B cell (primary cell): ENCODE measurements at regions not wholly inside any gene's neighbourhood (a gene's known extent, or its start where the extent isn't known, plus 50 kb on each side); places are given as distances from the start of the nearest gene placed in this dataset.

Experiments
- ATAC-seq: fragments of 200-7000 bp; cut with Tn5 transposase; one replicate; pipeline ENCODE4 v1.10.0; 2021; ENCODE audit warnings: low read depth, mild to moderate bottlenecking, moderate number of reproducible peaks, moderate library complexity
- CTCF ChIA-PET: fragments of 350-600 bp; sonication (Branson Sonifier 250); formaldehyde crosslinking; loops from one replicate; lab custom pipeline; 2021; ENCODE audit warnings: antibody characterized with exemption, inconsistent platforms; lab: Charles Lee
- POLR2A ChIA-PET: fragments of 350-600 bp; sonication (Branson Sonifier 250); formaldehyde crosslinking; loops from one replicate; lab custom pipeline; 2021; ENCODE audit warnings: antibody characterized with exemption; lab: Charles Lee
- DNase-seq: peaks from one replicate; pipeline ENCODE4 v3.0.0; 2013
- H2AFZ ChIP-seq: 2 replicates; pipeline ENCODE4 v1.6.1; 2012; ENCODE audit warnings: mild to moderate bottlenecking, low read depth, low read length; ENCODE audit not compliant: insufficient read depth, poor library complexity, severe bottlenecking
- H3K27ac ChIP-seq, 2 donors: 1 replicate in 1 of 2; 2 replicates in 1 of 2; pipeline ENCODE4 v1.5.1; 2012 to 2013; ENCODE audit warnings: low read length in 2 of 2, mild to moderate bottlenecking in 2 of 2, moderate library complexity in 1 of 2
- H3K27me3 ChIP-seq, 4 experiments: fragments of 200-600 bp in 1 of 4; sonication (generic) in 1 of 4; replicated peaks in 1 of 4; 1 replicate in 2 of 4; 2 replicates in 2 of 4; pipeline versions ENCODE4 v1.6.1 to v1.7.0; 2013 to 2016; ENCODE audit warnings: low read length in 3 of 4, mild to moderate bottlenecking in 2 of 4, mixed read lengths in 1 of 4, moderate library complexity in 1 of 4; ENCODE audit not compliant: insufficient read depth in 4 of 4, control insufficient read depth in 3 of 4; ENCODE audit errors: control extremely low read depth in 1 of 4
- H3K36me3 ChIP-seq, 2 experiments: replicated peaks in 1 of 2; 1 replicate in 1 of 2; 2 replicates in 1 of 2; pipeline versions ENCODE4 v1.6.1 to v1.7.1; 2013; ENCODE audit warnings: low read length in 1 of 2; ENCODE audit not compliant: insufficient read depth in 2 of 2, control insufficient read depth in 1 of 2; ENCODE audit errors: control extremely low read depth in 1 of 2, extremely low read depth in 1 of 2
- H3K4me1 ChIP-seq, 2 donors: fragments of 200-600 bp in 1 of 2; sonication (generic) in 1 of 2; 1 replicate in 1 of 2; 2 replicates in 1 of 2; pipeline versions ENCODE4 v1.5.1 to v1.6.1; 2013 to 2017; ENCODE audit warnings: low read length in 2 of 2; ENCODE audit not compliant: control insufficient read depth in 2 of 2, insufficient read depth in 2 of 2
- H3K4me2 ChIP-seq: replicated peaks from 2 replicates; pipeline ENCODE3; 2012; ENCODE audit warnings: mild to moderate bottlenecking, low read depth, low read length; ENCODE audit not compliant: poor library complexity, severe bottlenecking
- H3K4me3 ChIP-seq, 5 experiments: fragments of 200-600 bp in 1 of 5; sonication (generic) in 1 of 5; 1 replicate in 3 of 5; 2 replicates in 2 of 5; pipeline versions ENCODE4 v1.5.1 to v1.7.0; 2011 to 2016; ENCODE audit warnings: low read length in 4 of 5, mild to moderate bottlenecking in 4 of 5, low read depth in 2 of 5, control low read depth in 1 of 5, moderate library complexity in 1 of 5; ENCODE audit not compliant: insufficient read depth in 1 of 5; ENCODE audit errors: control extremely low read depth in 1 of 5, extremely low read depth in 1 of 5
- H3K79me2 ChIP-seq: fragments of 200-600 bp; sonication (generic); one replicate; pipeline ENCODE4 v1.6.0; 2016; ENCODE audit warnings: low read length; ENCODE audit not compliant: control insufficient read depth, insufficient read depth
- H3K9ac ChIP-seq: fragments of 200-600 bp; sonication (generic); 2 replicates; pipeline ENCODE4 v1.6.1; 2017; ENCODE audit warnings: mild to moderate bottlenecking, low read length, moderate library complexity
- H3K9me3 ChIP-seq, 3 donors: one replicate each; pipeline versions ENCODE4 v1.6.1 to v1.7.1; 2013; ENCODE audit warnings: low read length in 2 of 3; ENCODE audit not compliant: control insufficient read depth in 2 of 3, insufficient read depth in 1 of 3; ENCODE audit errors: control extremely low read depth in 1 of 3
- H4K20me1 ChIP-seq: 2 replicates; pipeline ENCODE4 v1.6.0; 2012; ENCODE audit warnings: mild to moderate bottlenecking, low read length; ENCODE audit not compliant: insufficient read depth, control insufficient read depth, poor library complexity, severe bottlenecking
- H3K27ac Mint-ChIP-seq: one replicate; pipeline ENCODE4 v1.8.0; 2021; ENCODE audit warnings: mixed read lengths
- H3K27me3 Mint-ChIP-seq: one replicate; pipeline ENCODE4 v1.8.0; 2021; ENCODE audit warnings: mixed read lengths
- H3K4me1 Mint-ChIP-seq: one replicate; pipeline ENCODE4 v1.8.0; 2021; ENCODE audit warnings: mixed read lengths
- H3K4me3 Mint-ChIP-seq: one replicate; pipeline ENCODE4 v1.8.0; 2021; ENCODE audit warnings: mixed read lengths
- H3K9me3 Mint-ChIP-seq: one replicate; pipeline ENCODE4 v1.8.0; 2022; ENCODE audit warnings: mixed read lengths; ENCODE audit not compliant: insufficient read depth
- CTCF ChIP-seq: fragments of 200-600 bp; IDR thresholded peaks from one replicate; pipeline ENCODE4 v1.8.0; 2022; ENCODE audit warnings: antibody characterized with exemption, mild to moderate bottlenecking
- EZH2 ChIP-seq: IDR thresholded peaks from 2 replicates; pipeline ENCODE4 v1.6.1; 2012; ENCODE audit warnings: borderline replicate concordance, low read depth, mild to moderate bottlenecking, moderate library complexity, low read length; ENCODE audit not compliant: insufficient read depth, poor library complexity, severe bottlenecking
- WGBS: methylation state at CpG from one replicate; pipeline ENCODE4 v1.1.5; 2013; ENCODE audit warnings: missing lambda C conversion rate; ENCODE audit not compliant: insufficient coverage; 5-methylcytosine and 5-hydroxymethylcytosine counted together
- intact Hi-C: fragments of 100-400 bp; cut with micrococcal nuclease; formaldehyde crosslinking; loops from one replicate; pipeline ENCODE4 v1.10.0; 2022

GRCh38 chr3:130263708-130264107, 81.8 kb upstream of the COL6A5 start:
- no peak for TF ChIP-seq EZH2
- no peak for TF ChIP-seq CTCF
- H3K79me2 ChIP-seq = no peaks in the 10 kb centered on the region
- H3K9me3 Mint-ChIP-seq = no peaks in the 10 kb centered on the region
- H3K4me3 ChIP-seq = no peak overlapping the region
- no peak overlapping the region for H3K27ac ChIP-seq
- ATAC-seq (no peak), DNase-seq (no peak)
- H3K27ac Mint-ChIP-seq = no peak overlapping the region
- no peaks in the 10 kb centered on the region for H3K27me3 ChIP-seq
- peaks cover 0 to 7% (median 0%) of the 10 kb centered on the region in 3 donors for H3K9me3 ChIP-seq
- H3K9ac ChIP-seq = no peak overlapping the region
- H3K4me3 Mint-ChIP-seq = no peak overlapping the region
- WGBS = 98% methylated on average over 20 of the region's 25 CpGs
- intact Hi-C loops = no loop called here
- no peaks in the 10 kb centered on the region for H4K20me1 ChIP-seq
- H3K4me1 ChIP-seq = no peaks in the 10 kb centered on the region
- H3K4me2 ChIP-seq = no peak overlapping the region
- CTCF ChIA-PET = no interaction called here
- POLR2A ChIA-PET = no interaction called here
- H3K4me1 Mint-ChIP-seq = no peaks in the 10 kb centered on the region
- no peak overlapping the region for H2AFZ ChIP-seq
- peaks cover 5% of the 10 kb centered on the region for H3K27me3 Mint-ChIP-seq
- H3K36me3 ChIP-seq = no peaks in the 10 kb centered on the region

GRCh38 chr3:130266817-130267216, 78.7 kb upstream of the COL6A5 start:
- Mint-ChIP-seq H3K4me3 (no peak overlapping the region), H3K27me3 (peaks cover 18% of the 10 kb centered on the region), H3K27ac (no peak overlapping the region), H3K4me1 (no peaks in the 10 kb centered on the region), H3K9me3 (no peaks in the 10 kb centered on the region)
- H2AFZ ChIP-seq = no peak overlapping the region
- no peaks in the 10 kb centered on the region for H3K27me3 ChIP-seq
- CTCF ChIA-PET = no interaction called here
- H4K20me1 ChIP-seq = no peaks in the 10 kb centered on the region
- POLR2A ChIA-PET = no interaction called here
- intact Hi-C loops = no loop called here
- no peak overlapping the region for H3K9ac ChIP-seq
- DNase-seq = no peak
- no peaks in the 10 kb centered on the region for H3K4me1 ChIP-seq
- H3K9me3 ChIP-seq = peaks cover 0 to 7% (median 0%) of the 10 kb centered on the region in 3 donors
- H3K27ac ChIP-seq = no peak overlapping the region
- no peak overlapping the region for H3K4me2 ChIP-seq
- no peak for ATAC-seq
- no peaks in the 10 kb centered on the region for H3K36me3 ChIP-seq
- TF ChIP-seq CTCF (no peak), EZH2 (no peak)
- H3K79me2 ChIP-seq = no peaks in the 10 kb centered on the region
- H3K4me3 ChIP-seq = no peak overlapping the region
